ENCODE measurements at regions not wholly inside any gene's neighbourhood (a gene's known extent, or its start where the extent isn't known, plus 50 kb on each side); places are given as distances from the start of the nearest gene placed in this dataset.

DNA sequence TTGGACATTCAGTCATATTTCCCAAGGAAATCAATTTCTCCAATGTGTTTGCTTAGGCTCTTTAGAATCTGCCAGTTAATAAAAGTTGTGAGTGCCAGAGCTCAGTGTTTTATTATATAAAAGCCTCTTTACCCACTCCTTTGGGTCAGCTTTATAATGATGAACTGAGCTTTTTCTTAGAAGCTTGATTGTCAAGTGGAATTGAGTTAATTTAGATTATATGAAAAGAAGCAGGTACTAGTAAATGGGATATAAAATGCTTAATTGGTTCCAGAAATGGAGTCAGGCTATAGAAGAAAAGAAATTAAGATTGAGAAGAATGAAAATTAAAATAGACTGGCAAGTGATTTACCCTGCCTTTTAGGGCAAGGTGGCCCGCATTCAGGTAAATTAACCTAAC, 363.2 kb downstream of the SLITRK6 start:
- TF ChIP-seq TAF1 (IDR thresholded peaks at IDR 0.05; ENCODE audit: borderline replicate concordance, insufficient read depth, low read length) (no peak), POLR2AphosphoS5 (IDR thresholded peaks at IDR 0.05; ENCODE audit: low read depth, low read length) (no peak), SIN3A (IDR thresholded peaks at IDR 0.05; ENCODE audit: borderline replicate concordance, insufficient read depth, low read length) (no peak), FOXP2 (optimal IDR thresholded peaks at IDR 0.05; ENCODE audit: borderline replicate concordance, extremely low read depth, extremely low read length, insufficient read depth) (no peak)
- TF ChIP-seq, protein P1, sequence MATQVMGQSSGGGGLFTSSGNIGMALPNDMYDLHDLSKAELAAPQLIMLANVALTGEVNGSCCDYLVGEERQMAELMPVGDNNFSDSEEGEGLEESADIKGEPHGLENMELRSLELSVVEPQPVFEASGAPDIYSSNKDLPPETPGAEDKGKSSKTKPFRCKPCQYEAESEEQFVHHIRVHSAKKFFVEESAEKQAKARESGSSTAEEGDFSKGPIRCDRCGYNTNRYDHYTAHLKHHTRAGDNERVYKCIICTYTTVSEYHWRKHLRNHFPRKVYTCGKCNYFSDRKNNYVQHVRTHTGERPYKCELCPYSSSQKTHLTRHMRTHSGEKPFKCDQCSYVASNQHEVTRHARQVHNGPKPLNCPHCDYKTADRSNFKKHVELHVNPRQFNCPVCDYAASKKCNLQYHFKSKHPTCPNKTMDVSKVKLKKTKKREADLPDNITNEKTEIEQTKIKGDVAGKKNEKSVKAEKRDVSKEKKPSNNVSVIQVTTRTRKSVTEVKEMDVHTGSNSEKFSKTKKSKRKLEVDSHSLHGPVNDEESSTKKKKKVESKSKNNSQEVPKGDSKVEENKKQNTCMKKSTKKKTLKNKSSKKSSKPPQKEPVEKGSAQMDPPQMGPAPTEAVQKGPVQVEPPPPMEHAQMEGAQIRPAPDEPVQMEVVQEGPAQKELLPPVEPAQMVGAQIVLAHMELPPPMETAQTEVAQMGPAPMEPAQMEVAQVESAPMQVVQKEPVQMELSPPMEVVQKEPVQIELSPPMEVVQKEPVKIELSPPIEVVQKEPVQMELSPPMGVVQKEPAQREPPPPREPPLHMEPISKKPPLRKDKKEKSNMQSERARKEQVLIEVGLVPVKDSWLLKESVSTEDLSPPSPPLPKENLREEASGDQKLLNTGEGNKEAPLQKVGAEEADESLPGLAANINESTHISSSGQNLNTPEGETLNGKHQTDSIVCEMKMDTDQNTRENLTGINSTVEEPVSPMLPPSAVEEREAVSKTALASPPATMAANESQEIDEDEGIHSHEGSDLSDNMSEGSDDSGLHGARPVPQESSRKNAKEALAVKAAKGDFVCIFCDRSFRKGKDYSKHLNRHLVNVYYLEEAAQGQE (IDR thresholded peaks at IDR 0.05; ENCODE audit: insufficient read depth in 1 of 2, low read depth in 2 of 2, low read length in 2 of 2): no peak
